ENCODE measurements at regions not wholly inside any gene's neighbourhood (a gene's known extent, or its start where the extent isn't known, plus 50 kb on each side); places are given as distances from the start of the nearest gene placed in this dataset.

DNA sequence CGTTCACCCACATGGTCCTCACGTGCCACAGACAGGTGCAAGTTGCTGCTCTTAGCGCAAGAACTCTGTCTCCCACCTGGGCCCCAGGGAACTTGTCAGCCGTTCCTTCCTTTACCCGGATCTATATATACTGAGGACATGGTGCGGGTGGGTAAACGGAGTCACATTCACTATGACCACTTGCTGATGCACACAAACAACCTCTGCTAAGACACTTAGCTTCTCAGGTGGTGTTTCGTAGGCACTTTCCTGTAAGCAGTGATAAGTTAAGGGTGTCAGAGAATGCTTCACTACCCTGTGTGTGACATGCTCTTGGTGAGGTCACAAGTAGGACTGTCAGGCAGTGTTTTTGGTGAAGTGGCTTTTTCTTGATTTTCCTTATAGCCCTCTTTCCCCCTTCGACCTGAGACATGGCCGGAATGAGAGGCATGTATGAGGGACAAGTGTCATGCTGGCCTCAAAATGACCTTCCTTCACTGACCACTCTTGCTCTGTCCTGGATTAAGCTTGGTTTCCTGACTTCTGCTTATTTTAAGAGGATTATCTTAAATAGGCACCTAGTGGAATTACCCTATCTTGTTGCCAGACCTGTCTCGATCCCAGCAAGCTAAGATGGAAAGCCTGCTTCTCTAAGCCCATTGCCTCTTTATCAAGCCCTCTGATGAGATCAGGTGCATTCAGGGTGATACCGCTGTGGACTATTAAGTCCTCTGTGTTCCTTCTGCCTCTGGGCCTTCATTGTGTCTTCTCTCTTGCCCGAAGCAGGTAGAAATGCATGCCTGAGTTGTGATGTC, 97.1 kb upstream of the CELF4 start:
- no peak for DNase-seq

DNA sequence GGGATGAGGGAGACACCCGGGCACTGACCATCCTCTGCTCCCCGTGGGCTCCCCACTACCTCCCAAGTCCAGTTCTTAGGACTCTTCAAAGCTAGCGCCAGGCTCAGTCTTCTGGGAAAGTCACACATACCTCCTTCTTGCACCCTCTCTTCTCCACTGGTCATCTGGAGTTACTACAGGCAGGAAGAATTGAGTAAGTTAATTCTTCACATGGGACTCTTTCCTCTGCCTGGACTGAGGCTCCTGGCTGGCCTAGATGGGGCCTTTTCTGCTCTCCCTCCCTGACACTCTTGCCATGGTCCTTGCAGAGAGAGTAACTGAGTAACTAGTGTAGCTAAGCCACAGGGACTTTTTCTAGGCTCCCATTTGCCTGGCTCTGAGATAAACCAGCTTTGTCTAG, 96.5 kb upstream of the CELF4 start:
- no peak for DNase-seq

DNA sequence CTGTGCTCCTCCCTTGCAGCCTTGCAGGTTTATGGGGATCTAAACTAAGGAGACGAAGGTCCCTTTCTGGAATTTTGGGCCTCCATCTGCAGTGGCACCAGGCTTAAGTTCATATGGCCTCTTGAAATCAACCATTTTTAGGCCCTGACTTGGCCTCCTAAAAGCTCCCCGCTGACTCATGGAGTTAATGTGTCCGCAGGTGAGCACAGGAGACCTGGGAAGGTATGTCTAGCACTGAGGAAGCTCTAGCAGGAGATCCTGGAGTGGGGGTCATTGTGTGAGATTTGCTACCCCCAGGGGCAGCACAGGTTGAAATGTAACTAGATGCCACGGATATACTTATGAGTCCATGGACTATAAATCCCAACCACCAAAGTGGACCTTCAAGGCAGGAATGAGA, 95.9 kb upstream of the CELF4 start:
- DNase-seq: no peak

DNA sequence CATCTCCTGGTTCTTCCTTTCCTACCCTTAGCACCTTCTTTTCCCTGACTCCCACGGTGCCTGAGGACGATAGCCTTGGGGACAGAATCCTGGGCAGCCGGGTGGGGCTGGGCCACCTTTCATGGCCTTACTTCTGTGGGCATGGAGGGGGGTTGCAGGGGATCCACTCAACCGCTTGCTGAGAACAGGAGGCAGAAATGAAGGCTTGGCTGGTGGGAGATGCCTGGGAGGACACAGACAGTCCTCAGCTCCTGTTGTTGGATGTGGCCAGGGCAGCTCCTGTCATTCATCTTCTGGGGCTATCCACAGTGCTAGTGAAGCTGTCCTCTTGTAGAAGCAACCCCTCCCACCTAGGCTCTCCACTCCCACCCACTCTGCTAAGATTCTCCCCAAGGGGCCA, 95.5 kb upstream of the CELF4 start:
- DNase-seq: no peak

DNA sequence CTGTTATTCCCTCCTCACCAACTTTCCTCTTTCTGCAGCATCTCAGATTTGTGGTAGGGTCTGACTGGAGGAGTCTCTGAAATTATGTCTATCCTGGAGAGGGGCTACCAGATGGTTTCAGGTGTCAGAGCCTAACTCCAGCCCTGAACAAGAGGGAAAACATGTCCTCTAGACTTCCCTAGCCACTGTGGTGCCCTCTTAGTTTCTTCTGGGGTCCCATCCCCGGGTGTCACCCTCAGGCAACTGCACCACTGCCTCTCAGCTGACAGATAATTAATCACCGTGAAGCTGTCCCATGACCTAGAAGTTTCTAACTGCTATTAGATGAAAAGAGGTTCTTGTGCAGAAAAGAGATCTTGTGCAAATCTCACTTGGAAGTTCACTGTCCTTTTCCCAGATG, 95.1 kb upstream of the CELF4 start:
- DNase-seq: no peak

DNA sequence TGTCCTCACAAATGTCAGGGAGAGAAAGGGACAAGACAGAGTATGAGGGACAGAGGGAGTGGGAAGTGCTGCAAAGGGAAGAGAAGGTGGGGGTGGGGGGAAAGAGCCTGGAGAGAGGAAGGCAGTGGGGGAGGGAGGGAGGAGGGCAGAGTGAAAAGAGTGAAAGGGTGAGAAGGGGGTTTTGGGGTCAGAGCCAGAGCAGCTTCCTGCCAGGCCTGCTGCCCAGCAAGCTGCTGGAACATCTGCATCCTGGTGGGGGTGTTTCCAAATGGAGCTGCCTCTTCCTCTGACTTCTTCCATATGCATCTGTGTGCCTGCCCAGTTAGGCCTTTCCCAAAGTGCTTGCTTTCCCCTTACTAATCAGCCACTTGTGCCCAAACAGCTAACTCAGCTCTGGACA, 94.3 kb upstream of the CELF4 start:
- no peak for DNase-seq

DNA sequence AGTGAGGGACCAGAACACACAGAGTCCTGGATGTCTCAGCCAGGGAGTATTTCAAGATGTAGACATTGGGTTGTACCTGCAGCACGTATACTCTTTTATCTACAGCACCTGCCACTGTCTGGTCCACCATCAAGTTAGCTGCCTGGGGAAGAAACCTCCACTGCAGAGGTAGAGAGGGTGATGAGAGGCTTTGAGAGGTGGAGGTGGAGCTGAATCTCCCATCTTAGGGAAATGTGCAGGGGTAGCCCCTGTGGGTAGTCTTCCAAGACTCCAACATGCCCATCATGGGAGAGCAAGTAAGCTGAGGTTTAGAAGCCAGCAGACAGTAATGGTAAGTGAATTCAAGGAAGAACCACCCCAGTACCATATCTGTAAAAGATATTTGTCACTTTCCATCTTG, 93.3 kb upstream of the CELF4 start:
- DNase-seq: no peak

DNA sequence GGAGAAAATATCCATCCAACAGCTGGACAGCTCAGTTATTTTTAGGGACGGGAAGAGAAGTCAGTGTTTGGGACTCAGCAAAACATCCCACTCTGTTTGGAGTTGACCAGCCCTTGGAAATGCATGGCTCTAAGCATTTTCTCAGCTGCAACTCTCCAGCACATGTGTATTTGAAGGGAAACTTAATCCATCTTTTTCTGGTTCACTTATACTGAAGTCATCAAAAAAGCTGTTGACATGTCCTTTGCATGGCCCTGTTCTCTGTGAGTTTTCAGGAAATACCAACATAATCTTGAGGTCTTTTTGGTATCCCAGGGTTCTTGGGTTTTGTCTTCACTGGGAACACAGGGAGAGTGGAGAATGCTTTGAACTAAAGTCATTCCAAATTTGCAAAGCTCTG, 91.9 kb upstream of the CELF4 start:
- DNase-seq: no peak

DNA sequence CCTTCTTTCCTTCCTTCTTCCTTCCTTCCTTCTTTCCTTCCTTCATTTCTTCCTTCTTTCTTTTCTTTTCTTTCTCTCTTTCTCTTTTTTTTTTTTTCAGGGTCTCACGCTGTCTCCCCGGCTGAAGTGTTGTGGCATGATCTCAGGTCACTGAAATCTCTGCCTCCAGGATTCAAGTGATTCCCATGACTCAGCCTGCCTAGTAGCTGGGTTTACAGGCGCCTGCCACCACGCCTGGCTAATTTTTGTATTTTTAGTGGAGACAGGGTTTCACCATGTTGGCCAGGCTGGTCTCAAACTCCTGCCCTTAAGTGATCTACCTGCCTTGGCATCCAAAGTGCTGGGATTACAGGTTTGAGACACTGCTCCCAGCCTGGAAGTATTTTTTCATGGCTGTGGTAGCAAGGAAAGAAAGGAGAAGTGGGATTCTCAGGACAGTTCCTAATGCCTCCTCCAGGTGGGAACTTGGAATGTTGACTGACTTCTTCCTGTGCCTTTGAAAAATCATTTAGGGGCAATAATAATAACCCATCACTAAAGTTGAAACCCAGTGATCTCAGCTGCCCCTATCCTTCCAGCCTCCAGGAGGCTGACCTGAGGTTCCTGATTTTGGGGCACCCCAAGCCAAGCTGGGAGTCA, 89.3 kb upstream of the CELF4 start:
- DNase-seq: no peak

DNA sequence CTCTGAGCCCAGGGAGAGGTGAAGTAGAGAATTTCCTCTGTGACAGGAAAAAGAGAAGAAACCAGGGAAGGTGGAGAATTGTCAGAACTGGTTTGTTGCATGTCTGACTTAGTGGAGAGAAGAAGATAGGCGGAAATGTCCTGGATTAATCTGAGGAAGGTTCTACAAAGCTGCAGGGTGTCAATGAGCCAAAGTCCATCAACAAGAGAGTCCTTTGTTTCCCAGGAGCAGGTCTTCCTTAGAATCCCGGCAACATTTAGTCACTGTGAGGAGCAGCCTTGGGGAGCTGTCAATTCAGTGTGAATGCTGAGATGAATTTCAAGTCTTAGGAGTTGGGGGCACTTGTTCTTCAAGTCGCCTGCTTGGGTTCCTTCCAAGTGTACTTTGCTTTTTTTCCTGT, 88.4 kb upstream of the CELF4 start:
- no peak for DNase-seq

DNA sequence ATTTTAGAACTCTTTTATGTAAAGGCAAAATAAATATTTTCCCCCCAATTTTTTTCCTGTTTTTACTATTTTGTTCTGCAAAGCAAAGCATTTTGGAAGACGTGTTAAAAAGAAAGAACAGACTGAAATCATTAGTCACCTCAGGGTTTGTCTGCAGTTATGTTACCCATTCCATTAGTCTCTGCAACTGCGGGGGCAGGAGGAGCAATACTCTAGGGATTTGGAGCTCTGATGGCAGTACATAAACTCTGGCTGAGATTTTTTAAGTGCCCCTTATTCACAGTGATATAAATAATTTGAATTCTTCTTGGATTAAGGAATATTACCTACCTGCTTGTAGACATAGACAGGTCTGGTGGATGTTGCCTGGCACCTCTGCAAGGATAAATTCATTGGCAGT, 88.0 kb upstream of the CELF4 start:
- no peak for DNase-seq

DNA sequence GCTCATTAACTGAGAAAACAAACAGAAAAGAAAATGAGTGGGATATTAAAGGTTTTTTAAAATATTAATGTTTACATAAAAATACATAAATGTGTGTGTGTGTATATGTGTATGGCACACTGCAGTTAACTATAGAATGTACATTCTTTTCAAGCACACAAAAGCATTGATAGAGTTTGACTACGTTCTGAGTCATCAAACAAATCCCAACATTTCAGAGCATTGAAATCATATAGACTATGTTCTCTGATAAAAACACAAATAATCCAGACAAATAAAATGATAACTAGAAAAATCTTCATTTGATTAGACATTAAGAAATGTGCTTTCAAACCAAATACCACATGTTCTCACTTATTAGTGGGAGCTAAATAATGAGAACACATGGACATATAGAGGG, 84.3 kb upstream of the CELF4 start:
- DNase-seq: no peak

DNA sequence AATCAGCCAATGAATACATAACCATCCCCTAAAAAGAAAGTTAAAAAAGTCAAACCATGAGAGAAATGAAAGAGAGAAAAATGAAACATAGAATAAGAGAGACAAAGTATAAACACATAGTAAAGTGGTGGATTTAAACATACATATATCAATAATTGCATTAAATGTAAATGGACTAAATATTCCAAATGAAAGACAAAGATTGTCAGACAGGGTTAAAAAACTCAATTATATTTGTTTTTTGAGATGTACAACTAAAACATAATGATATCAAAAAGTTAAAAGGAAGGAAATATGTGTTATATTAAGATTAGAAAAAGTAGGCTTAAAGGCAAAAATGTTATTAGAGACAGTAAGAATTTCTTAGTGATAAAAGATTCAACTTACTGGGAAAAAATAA, 83.8 kb upstream of the CELF4 start:
- no peak for DNase-seq

DNA sequence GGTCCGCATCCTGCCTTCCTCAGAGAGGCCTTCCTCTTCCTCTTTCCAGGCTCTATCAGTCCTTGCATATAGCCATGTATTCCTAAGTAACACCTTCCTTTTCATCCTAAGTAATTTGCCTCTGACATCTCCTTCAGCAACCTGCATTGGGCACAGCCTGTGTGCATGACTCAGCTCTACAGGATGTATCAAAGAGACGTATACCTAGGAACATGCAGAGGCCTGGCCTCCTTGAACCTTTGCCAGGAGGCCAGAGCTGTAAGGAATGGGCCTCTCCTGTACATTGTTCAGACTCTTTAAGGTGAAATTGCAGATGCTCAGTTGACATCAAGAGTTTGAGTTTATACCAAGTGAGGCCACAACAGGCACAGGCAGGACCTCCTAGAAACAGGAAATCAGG, 76.0 kb upstream of the CELF4 start:
- DNase-seq: no peak

DNA sequence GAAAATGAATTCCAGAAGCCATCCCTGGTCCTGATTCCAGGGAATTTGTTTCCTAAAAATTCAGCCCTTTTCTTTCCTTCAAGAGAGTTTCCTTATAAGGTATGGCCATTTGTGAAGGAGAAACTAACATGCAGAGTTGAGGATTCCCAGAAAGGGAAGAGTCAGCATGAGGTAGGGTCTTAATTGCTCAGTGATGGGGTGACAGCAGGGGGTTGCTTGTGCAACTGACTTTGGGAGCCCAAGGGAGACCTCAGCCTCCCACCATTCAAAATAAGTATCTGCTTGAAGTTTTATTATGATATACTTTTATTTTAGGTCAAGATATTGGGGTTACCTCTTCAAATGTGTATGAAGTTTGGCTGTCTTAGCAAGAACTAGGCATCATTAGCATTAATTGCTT, 74.9 kb upstream of the CELF4 start:
- DNase-seq: no peak

DNA sequence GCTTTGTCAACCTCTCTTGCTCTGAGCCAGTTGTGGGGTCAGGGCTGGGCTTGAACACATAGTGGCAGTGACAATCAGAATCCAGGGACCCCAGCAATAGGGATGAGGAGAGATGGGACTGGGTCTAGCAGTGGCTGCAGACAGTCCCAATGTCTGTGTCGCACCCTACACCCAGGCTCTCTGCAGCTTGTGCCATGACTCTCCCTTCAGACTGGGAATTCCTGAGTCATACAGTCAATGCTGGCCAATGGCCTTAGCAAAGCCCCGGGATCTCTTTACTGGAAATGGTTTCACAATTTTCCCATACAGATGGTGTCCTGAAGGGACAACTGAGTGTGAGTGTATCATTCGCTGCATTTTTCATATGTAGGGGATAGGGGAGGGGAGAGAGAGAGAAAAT, 74.2 kb upstream of the CELF4 start:
- no peak for DNase-seq

DNA sequence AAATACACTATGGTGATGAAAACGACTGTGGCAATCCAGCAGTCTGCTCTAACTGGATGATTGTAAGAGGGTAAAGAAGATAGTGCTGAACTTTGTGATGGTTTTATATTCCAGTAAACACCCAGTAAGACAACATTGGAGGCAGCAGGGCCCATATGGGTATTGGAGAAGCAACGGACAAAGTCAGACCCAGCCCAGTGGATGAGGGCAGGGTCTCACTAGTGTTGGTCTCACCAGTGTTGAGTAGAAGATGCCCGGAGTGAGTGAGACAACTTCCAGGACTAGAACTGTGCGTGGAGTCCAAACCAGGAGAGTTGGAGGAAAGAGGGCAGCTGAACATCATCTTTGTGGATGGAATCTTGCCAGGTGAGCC, 71.9 kb upstream of the CELF4 start:
- DNase-seq: no peak

DNA sequence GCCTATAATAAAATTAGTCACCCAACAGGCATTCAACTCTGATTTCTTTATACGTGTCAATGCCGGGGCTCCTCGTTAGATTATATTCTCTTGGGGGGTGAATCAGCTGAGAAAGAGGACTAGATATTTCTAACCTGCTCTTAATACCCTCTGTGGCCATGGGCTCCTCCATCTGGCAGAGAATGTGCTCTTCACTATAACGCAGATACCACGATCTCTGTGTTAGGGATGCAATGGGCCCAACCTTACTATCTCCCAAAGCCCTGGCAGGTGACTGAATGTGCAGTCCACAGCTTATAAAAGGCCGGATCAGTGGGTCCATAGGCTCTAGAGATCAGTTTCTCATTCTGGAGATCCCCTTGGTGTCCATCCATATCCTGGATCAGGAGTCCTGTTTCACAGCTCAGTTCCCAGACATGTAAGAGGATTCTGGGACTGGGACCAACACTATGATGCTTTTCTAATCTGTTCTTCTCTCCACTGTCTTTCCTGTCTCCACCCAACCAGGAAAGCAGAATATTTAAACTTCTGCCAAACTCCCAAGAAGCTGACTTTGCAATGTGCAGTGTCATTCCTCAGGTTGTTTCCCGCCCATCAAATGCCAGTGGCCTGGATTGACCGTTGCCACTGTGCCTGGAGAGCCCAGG, 71.4 kb upstream of the CELF4 start:
- DNase-seq: no peak

DNA sequence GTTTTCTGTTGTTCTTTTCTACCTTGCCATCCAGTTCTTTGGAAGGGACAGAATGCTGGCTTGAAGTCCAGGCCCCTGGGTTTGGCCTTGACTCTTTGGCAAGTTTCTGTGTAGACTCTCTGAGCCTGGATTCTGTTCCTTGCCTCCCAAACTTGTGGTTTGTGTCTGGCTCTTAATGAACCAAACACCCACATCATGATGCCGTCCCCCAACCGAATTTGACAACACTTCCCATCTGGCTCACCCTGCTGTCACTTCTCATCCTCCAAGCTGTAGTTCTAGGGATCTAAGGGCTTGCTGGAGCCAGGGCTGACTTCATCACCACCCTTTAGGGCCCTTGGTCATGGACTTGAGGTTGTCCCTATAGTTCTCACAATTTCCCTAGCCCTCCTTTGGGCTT, 68.9 kb upstream of the CELF4 start:
- DNase-seq: no peak

DNA sequence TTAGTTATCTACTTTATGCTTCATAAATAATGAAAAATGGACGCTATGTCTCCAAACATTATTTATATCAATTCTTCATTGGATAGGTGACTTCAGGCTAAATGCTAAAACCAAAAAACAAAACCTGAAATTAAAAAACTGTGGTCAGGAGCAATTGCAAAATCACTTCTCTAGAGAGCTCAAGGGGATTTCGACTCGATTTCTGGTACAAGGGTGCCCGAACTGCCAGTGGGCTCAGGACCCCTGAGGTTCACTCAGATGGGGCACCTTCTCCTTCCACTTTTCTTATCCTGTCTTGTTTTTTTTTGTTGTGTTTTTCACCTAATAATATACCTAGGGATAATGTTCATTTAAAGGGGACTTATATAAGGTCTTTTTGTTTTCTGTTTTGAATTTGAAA, 65.8 kb upstream of the CELF4 start:
- DNase-seq: no peak

DNA sequence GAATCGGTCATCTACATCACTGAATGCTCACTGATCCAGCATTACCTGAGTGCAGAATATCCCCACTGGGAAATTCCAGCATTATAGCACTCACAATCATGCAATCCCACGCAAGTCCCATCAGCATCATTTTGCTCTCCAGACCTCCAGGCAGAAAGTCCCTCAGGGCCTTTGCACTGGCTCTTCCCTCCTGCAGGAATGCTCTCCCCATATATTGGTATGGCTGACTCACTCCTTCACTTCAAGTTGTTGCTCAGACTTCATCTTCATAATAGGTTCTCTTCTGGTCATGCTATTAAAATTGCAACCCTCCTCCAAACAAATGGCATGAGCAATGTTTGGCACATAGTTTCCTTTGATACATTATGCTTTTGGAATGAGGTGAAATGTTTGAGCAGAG, 64.7 kb upstream of the CELF4 start:
- no peak for DNase-seq

DNA sequence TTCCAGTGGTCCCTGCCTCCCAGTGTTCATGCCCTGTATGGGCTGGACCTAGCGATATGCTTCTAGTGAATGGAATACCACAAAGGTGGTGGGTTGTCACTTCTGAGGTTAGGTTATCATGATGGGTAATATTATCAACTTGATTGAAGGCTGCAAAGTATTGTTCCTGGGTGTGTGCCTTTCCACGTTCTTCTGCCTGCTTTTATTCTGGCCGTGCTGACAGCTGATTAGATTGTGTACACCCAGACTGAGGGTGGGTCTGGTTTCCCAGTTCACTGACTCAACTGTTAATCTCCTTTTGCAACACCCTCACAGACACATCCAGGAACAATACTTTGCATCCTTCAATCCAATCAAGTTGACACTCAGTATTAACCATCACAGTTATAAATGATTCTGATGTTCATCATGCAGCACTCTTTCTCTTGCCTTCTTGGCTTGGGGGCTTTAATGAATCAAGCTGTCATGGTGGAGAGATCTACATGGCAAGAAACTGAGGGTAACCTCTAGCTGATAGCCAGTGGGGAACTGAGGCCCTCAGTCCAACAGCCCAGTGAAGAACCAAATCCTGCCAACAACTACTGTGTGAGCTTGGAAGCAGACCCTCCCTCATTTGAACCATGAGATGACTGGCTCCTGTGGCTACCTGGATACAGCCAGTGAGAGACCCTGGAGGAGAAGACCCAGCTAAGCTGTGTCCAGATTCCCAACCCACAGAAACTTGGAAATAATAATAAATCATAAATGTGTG, 63.0 kb upstream of the CELF4 start:
- DNase-seq: no peak

DNA sequence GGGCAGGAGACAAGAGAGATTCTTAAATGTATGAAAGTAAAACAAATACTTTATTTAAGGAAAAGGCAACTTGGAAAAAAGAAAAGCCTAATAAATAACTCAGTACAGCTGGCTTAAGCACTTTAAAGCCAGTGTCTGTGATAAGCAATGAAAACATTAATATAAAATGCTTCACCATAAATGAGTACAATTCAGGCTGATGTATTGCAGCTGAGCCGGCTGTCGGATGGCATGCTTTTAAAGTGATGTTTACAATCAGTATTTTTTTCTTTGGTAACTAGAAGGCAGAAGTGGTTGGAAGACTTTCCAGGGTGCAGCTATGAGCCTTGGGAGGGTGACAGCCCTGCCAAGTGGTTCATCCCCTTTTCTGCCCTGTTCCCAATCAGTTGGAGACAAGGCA, 58.7 kb upstream of the CELF4 start:
- DNase-seq: no peak

DNA sequence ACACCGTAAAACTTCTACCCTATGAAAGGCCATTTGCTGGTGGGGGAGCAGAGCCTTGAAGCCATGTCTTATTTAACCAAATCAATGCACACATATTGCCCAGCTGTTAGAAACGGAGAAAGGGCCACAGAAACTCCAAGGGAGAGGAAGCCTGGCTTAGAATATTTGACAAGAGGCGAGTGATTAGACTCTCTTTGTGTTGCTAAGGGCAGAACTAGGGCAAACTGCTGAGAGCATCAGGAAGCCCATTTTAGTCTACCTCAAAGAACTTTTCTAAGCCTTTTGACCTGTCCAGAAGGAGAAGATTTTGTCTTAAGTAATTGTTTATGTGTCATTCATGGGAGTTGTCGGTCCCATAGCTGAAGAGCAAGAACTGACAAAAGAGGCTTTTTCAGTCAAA, 54.4 kb upstream of the CELF4 start:
- DNase-seq: no peak
